ENCODE measurements at regions not wholly inside any gene's neighbourhood (a gene's known extent, or its start where the extent isn't known, plus 50 kb on each side); places are given as distances from the start of the nearest gene placed in this dataset.

- no peak for TF ChIP-seq CTCF (IDR thresholded peaks at IDR 0.05)
- no peak for TF ChIP-seq POLR2A (IDR thresholded peaks at IDR 0.05)
- no peak for TF ChIP-seq POLR2AphosphoS5 (IDR thresholded peaks at IDR 0.05)
These were observed 70.7 kb upstream of the TDRD3 start for GRCh38 chr13:60326273-60326672.

All from transverse colon (tissue), 4 donors.